Gastrocnemius medialis (tissue), 4 donors: ENCODE measurements at regions not wholly inside any gene's neighbourhood (a gene's known extent, or its start where the extent isn't known, plus 50 kb on each side); places are given as distances from the start of the nearest gene placed in this dataset.

Experiments
- CTCF ChIP-seq, 5 experiments: fragments of 450-650 bp in 3 of 5; fragments of 200-600 bp in 2 of 5; sonication (generic) in 2 of 5; IDR thresholded peaks in 4 of 5; conservative IDR thresholded peaks in 1 of 5; 1 replicate in 4 of 5; 2 replicates in 1 of 5; pipeline ENCODE4 v1.5.1; 2016 to 2019; ENCODE audit warnings: antibody characterized with exemption in 5 of 5, mild to moderate bottlenecking in 3 of 5, moderate library complexity in 3 of 5
- POLR2A ChIP-seq, 2 donors: fragments of 450-650 bp; IDR thresholded peaks; one replicate each; pipeline ENCODE4 v1.6.1; 2017; ENCODE audit warnings: antibody characterized with exemption in 2 of 2, mild to moderate bottlenecking in 2 of 2, moderate library complexity in 2 of 2

- TF ChIP-seq CTCF (IDR thresholded peaks at IDR 0.05 in 4 of 5, conservative IDR thresholded peaks at IDR 0.05 in 1 of 5), result no peak
- no peak for TF ChIP-seq POLR2A (IDR thresholded peaks at IDR 0.05)
Measured at GRCh38 chr7:123346766-123347165, 147.0 kb upstream of the SLC13A1 start.
